A549 (cell line): ENCODE measurements at regions not wholly inside any gene's neighbourhood (a gene's known extent, or its start where the extent isn't known, plus 50 kb on each side); places are given as distances from the start of the nearest gene placed in this dataset.

Experiments used
- ATAC-seq, 2 experiments: fragments of 200-7000 bp in 1 of 2; fragments of >200 bp in 1 of 2; cut with Nextera tagmentation in 1 of 2; cut with Tn5 transposase in 1 of 2; 3 replicates each; pipeline versions ENCODE4 v1.8.0 to v1.9.1; 2018 to 2020; ENCODE audit warnings: mild to moderate bottlenecking in 1 of 2, moderate library complexity in 1 of 2
- CTCF ChIA-PET: fragments of 300-600 bp; sonication (Branson Sonifier 250); formaldehyde crosslinking; extraction: SDS; loops from one replicate; lab custom pipeline; 2021; ENCODE audit warnings: antibody characterized with exemption, inconsistent platforms; lab: Yijun Ruan, JAX
- POLR2A ChIA-PET: fragments of 350-600 bp; formaldehyde crosslinking; extraction: SDS; loops from one replicate; lab custom pipeline; 2021; ENCODE audit warnings: antibody characterized with exemption, inconsistent platforms; lab: Yijun Ruan, JAX
- DNase-seq, 2 experiments: peaks; one replicate each; pipeline versions ENCODE4 v3.0.0 to v3.0.0-alpha.2; 2011 to 2016; ENCODE audit warnings: low read depth in 1 of 2, low spot score in 1 of 2
- FAIRE-seq: peaks from 2 replicates; lab custom pipeline; 2011; peaks lifted over from hg19 to GRCh38; lab: Jason Lieb, UNC
- H3K27ac ChIP-seq, 2 experiments: fragments of >200 bp; sonication (Bioruptor Twin); formaldehyde crosslinking; 3 replicates each; pipeline ENCODE4 v1.5.1; 2016 to 2017
- H3K4me1 ChIP-seq: fragments of >200 bp; sonication (Bioruptor Twin); formaldehyde crosslinking; 3 replicates; pipeline ENCODE4 v1.6.1; 2016
- H3K4me2 ChIP-seq: fragments of >200 bp; sonication (Bioruptor Twin); formaldehyde crosslinking; 3 replicates; pipeline ENCODE4 v1.6.1; 2016
- H3K4me3 ChIP-seq: fragments of >200 bp; sonication (Bioruptor Twin); formaldehyde crosslinking; 3 replicates; pipeline ENCODE4 v1.5.1; 2016
- H3K9me3 ChIP-seq: fragments of >200 bp; sonication (Bioruptor Twin); formaldehyde crosslinking; 3 replicates; pipeline ENCODE4 v1.6.1; 2016
- CEBPB ChIP-seq, 2 experiments: fragments of >200 bp in 1 of 2; sonication (Bioruptor Twin) in 1 of 2; formaldehyde crosslinking in 1 of 2; IDR thresholded peaks; 2 replicates each; pipeline ENCODE4 v1.6.1; 2012 to 2016
- ESRRA ChIP-seq: fragments of 150-350 bp; IDR thresholded peaks from 2 replicates; pipeline ENCODE4 v1.6.1; 2014; ENCODE audit warnings: mild to moderate bottlenecking, low read length, borderline replicate concordance
- FOSB ChIP-seq: fragments of 250-450 bp; sonication (Bioruptor Pico); IDR thresholded peaks from 2 replicates; pipeline ENCODE4 v1.5.0; 2020; ENCODE audit warnings: mild to moderate bottlenecking, moderate library complexity
- FOSL2 ChIP-seq, 2 experiments: fragments of 450-650 bp in 1 of 2; fragments of >200 bp in 1 of 2; sonication (Bioruptor Twin) in 1 of 2; formaldehyde crosslinking; IDR thresholded peaks; 2 replicates each; pipeline versions ENCODE4 v1.5.0 to v1.6.1; 2016 to 2020; ENCODE audit warnings: mild to moderate bottlenecking in 1 of 2, moderate library complexity in 1 of 2
- MAZ ChIP-seq: fragments of 150-350 bp; IDR thresholded peaks from 2 replicates; pipeline ENCODE4 v1.6.1; 2014; ENCODE audit warnings: antibody characterized with exemption, low read depth, low read length, borderline replicate concordance
- NPAS2 ChIP-seq: fragments of 250-450 bp; sonication (Bioruptor Pico); IDR thresholded peaks from 2 replicates; pipeline ENCODE4 v1.8.0; 2022; ENCODE audit warnings: mild to moderate bottlenecking, moderate library complexity, borderline replicate concordance
- RNF2 ChIP-seq: fragments of 200-600 bp; sonication (generic); IDR thresholded peaks from 2 replicates; pipeline ENCODE4 v1.6.1; 2016; ENCODE audit warnings: low read depth, mild to moderate bottlenecking, antibody characterized with exemption, moderate library complexity, borderline replicate concordance
- TP53 ChIP-seq: fragments of 250-450 bp; sonication (Bioruptor Pico); IDR thresholded peaks from 2 replicates; pipeline ENCODE4 v1.5.0; 2021; ENCODE audit warnings: mild to moderate bottlenecking, moderate library complexity
- ZC3H11A ChIP-seq: fragments of 450-650 bp; IDR thresholded peaks from 2 replicates; pipeline ENCODE4 v1.6.1; 2014; ENCODE audit warnings: antibody characterized with exemption, mild to moderate bottlenecking
- WGBS: methylation state at CpG from one replicate; pipeline ENCODE4 v1.1.6; 2017; ENCODE audit errors: missing lambda C conversion rate; 5-methylcytosine and 5-hydroxymethylcytosine counted together
- TF ChIP-seq, protein P1 (sequence below): fragments of 150-350 bp; IDR thresholded peaks from 2 replicates; pipeline ENCODE4 v1.6.1; 2014; ENCODE audit warnings: low read depth, mild to moderate bottlenecking, low read length
- TF ChIP-seq, protein P2 (sequence below): fragments of 250-450 bp; sonication (Bioruptor Pico); IDR thresholded peaks from 2 replicates; pipeline ENCODE4 v1.5.0; 2020; ENCODE audit warnings: low read depth, mild to moderate bottlenecking, moderate library complexity
- TF ChIP-seq, protein P3 (sequence below): fragments of >200 bp; sonication (Bioruptor Twin); formaldehyde crosslinking; IDR thresholded peaks from 3 replicates; pipeline ENCODE4 v1.5.1; 2016

DNA sequence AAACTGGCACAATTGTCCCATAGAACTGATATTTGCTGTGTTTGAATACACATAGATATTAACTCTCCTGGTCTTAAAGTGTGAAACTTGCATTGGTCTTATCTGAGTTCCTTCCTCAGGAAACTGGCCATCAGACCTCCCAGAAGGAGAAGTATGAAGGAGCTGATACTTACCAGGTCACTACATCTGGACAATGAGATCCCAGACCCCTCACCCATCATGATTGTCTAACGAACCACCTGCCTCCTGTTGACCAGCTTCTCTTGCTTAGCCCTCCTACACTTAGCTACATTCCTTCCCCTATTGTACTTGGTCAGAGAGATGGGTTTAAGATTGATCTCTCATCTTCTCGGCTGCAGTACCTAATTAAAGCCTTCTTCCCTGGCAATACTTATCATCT lies 413.3 kb downstream of the KCTD12 start:
- Histone ChIP-seq H3K4me3 (no peak overlapping the region), H3K27ac (no peak overlapping the region), H3K9me3 (no peaks in the 10 kb centered on the region), H3K4me2 (no peak overlapping the region), H3K4me1 (no peaks in the 10 kb centered on the region)
- CTCF ChIA-PET: interaction anchor here (0.7 to 5.4 kb wide), 8 partner anchors 10 to 778 kb away, joined by 3 to 70 read pairs (median 5); no protein-coding TSS in a partner anchor
- ATAC-seq (no peak), FAIRE-seq (no peak), DNase-seq (no peak)
- POLR2A ChIA-PET: no interaction called here
- 35% methylated on average over 2 of the region's 2 CpGs for WGBS
- no peak for TF ChIP-seq NPAS2 (CRISPR knock-in tag)
- TF ChIP-seq MAZ: no peak
- TF ChIP-seq, protein P1, sequence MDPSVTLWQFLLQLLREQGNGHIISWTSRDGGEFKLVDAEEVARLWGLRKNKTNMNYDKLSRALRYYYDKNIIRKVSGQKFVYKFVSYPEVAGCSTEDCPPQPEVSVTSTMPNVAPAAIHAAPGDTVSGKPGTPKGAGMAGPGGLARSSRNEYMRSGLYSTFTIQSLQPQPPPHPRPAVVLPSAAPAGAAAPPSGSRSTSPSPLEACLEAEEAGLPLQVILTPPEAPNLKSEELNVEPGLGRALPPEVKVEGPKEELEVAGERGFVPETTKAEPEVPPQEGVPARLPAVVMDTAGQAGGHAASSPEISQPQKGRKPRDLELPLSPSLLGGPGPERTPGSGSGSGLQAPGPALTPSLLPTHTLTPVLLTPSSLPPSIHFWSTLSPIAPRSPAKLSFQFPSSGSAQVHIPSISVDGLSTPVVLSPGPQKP: no peak
- TF ChIP-seq, all 56 proteins: peak for 0

DNA sequence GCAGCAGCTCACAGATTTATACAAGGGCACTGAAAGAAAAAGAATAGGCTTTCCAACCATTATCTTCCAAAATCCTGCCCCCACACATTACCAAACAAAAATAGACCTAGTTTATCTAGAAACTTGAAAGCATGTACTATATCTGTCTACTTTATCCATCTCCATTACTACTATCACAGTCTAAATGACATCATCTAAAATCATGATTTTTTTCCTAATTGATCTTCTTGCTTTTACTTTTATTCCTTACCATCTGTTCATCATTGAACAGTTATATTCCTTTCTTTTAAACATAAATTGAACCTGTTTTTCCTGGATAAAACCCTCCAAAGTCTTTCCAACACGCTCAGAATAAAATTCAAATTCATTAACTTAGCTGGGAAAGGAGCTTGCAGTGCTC lies 414.7 kb downstream of the KCTD12 start:
- no peak overlapping the region for H3K4me2 ChIP-seq
- no peaks in the 10 kb centered on the region for H3K4me1 ChIP-seq
- no peak for DNase-seq
- TF ChIP-seq CEBPB (IDR thresholded peaks at IDR 0.05): no peak
- TF ChIP-seq FOSB (CRISPR knock-in tag): no peak
- TF ChIP-seq, all 56 proteins: peak for 0
- ATAC-seq (no peak), FAIRE-seq (no peak)
- ChIA-PET CTCF (interaction anchor here (1.5 to 5.4 kb wide), 4 partner anchors 596 to 784 kb away, joined by 3 to 70 read pairs (median 12); no protein-coding TSS in a partner anchor), POLR2A (no interaction called here)
- H3K27ac ChIP-seq: no peak overlapping the region
- H3K9me3 ChIP-seq: no peaks in the 10 kb centered on the region
- 32% methylated on average over 1 of the region's 1 CpG for WGBS
- H3K4me3 ChIP-seq: no peak overlapping the region

DNA sequence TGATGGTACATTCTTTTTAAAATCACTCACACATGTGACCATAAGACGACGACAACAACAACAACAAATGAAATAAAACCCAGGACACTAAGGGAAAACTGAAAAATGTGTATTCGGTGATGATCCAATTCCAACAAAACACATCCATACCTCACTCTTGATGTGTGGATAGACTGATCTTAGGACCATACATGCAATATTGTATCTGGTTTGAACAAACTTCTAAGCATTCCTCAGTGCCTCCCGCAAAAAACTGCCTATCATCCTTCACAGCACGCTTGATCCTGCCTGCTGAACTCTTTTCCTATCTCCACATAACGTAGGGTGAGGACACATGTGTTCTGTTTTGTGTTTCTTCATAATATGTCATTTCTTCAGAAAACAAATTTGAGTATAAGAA lies 415.2 kb downstream of the KCTD12 start:
- no peaks in the 10 kb centered on the region for H3K9me3 ChIP-seq
- DNase-seq (no peak), ATAC-seq (no peak)
- H3K27ac ChIP-seq: no peak overlapping the region
- no peak overlapping the region for H3K4me3 ChIP-seq
- CTCF ChIA-PET: interaction anchor here (0.7 to 5.4 kb wide), 6 partner anchors 595 to 784 kb away, joined by 3 to 70 read pairs (median 3); no protein-coding TSS in a partner anchor
- POLR2A ChIA-PET: no interaction called here
- H3K4me1 ChIP-seq: no peaks in the 10 kb centered on the region
- WGBS: 56% methylated on average over 6 of the region's 6 CpGs
- TF ChIP-seq RNF2: no peak
- no peak for TF ChIP-seq CEBPB (IDR thresholded peaks at IDR 0.05)
- TF ChIP-seq ESRRA: no peak
- no peak for TF ChIP-seq NPAS2 (CRISPR knock-in tag)
- no peak for TF ChIP-seq ZC3H11A
- TF ChIP-seq, protein P2, sequence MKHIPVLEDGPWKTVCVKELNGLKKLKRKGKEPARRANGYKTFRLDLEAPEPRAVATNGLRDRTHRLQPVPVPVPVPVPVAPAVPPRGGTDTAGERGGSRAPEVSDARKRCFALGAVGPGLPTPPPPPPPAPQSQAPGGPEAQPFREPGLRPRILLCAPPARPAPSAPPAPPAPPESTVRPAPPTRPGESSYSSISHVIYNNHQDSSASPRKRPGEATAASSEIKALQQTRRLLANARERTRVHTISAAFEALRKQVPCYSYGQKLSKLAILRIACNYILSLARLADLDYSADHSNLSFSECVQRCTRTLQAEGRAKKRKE (CRISPR knock-in tag): no peak
- TF ChIP-seq, protein P3, sequence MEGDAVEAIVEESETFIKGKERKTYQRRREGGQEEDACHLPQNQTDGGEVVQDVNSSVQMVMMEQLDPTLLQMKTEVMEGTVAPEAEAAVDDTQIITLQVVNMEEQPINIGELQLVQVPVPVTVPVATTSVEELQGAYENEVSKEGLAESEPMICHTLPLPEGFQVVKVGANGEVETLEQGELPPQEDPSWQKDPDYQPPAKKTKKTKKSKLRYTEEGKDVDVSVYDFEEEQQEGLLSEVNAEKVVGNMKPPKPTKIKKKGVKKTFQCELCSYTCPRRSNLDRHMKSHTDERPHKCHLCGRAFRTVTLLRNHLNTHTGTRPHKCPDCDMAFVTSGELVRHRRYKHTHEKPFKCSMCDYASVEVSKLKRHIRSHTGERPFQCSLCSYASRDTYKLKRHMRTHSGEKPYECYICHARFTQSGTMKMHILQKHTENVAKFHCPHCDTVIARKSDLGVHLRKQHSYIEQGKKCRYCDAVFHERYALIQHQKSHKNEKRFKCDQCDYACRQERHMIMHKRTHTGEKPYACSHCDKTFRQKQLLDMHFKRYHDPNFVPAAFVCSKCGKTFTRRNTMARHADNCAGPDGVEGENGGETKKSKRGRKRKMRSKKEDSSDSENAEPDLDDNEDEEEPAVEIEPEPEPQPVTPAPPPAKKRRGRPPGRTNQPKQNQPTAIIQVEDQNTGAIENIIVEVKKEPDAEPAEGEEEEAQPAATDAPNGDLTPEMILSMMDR: no peak
- no peak for TF ChIP-seq TP53 (CRISPR knock-in tag)
- TF ChIP-seq, all 56 proteins: peak for 0
- no peak for FAIRE-seq
- H3K4me2 ChIP-seq: no peak overlapping the region

DNA sequence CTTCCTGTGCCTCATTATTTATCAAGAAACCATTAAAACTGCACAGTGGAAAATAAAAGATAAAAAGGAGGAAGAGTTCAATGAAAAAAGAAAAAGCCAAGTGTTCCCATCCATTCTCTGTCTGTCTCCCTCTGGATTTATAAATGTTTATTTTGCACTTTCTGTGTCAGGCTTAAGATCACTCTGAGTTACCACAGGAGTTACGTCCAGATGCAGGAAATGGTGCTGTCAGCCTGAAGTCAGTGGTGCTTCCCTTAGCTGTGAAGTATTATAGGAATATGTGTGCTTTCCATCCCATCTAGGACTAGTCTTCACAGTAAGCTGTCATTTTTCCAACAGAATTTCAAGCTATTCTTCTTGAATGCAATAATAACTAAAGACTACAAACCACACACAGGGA lies 420.2 kb downstream of the KCTD12 start:
- DNase-seq: no peak
- TF ChIP-seq FOSL2 (IDR thresholded peaks at IDR 0.05) (no peak), FOSL2 (CRISPR knock-in tag; IDR thresholded peaks at IDR 0.05) (no peak)
- no peak overlapping the region for H3K4me3 ChIP-seq
- POLR2A ChIA-PET: no interaction called here
- CTCF ChIA-PET: interaction anchor here (0.9 kb wide), 1 partner anchor 589 kb away, joined by 3 read pairs; no protein-coding TSS in a partner anchor
- WGBS: 33% methylated on average over 1 of the region's 1 CpG
- H3K4me1 ChIP-seq: no peaks in the 10 kb centered on the region
- no peaks in the 10 kb centered on the region for H3K9me3 ChIP-seq
- no peak overlapping the region for H3K4me2 ChIP-seq
- H3K27ac ChIP-seq: no peak overlapping the region
- FAIRE-seq: no peak
- ATAC-seq: no peak
